Endothelial cell of umbilical vein (primary cell): ENCODE measurements at regions not wholly inside any gene's neighbourhood (a gene's known extent, or its start where the extent isn't known, plus 50 kb on each side); places are given as distances from the start of the nearest gene placed in this dataset. TPM values are rescaled to one million over a fixed set of nuclear protein-coding genes. Genes with fewer than 3 reads are reported as not detected.

Experiments used
- BruUV-seq: library from RNA; stranded (reverse); fragments of 400-500 nt; replicated peaks from 2 replicates; lab custom pipeline; 2021; lab: Mats Ljungman, UMichigan
- CTCF ChIA-PET: fragments of 300-600, 350-600 bp; sonication (Branson Sonifier 250); formaldehyde crosslinking; loops from one replicate; lab custom pipeline; 2021; ENCODE audit warnings: antibody characterized with exemption, inconsistent platforms; lab: Charles Lee
- POLR2A ChIA-PET: fragments of 300-600, 350-600 bp; sonication (Branson Sonifier 250); formaldehyde crosslinking; loops from one replicate; lab custom pipeline; 2021; ENCODE audit warnings: antibody characterized with exemption, inconsistent platforms; lab: Charles Lee
- DNase-seq: peaks from one replicate; pipeline ENCODE4 v3.0.0-alpha.2; 2011; ENCODE audit warnings: low read depth, low spot score
- FAIRE-seq: peaks from 2 replicates; lab custom pipeline; 2011; peaks lifted over from hg19 to GRCh38; lab: Jason Lieb, UNC
- H2AFZ ChIP-seq: 2 replicates; pipeline ENCODE4 v1.6.0; 2012; ENCODE audit warnings: low read depth, low read length, control low read depth, inconsistent platforms
- H3K27ac ChIP-seq: 2 replicates; pipeline ENCODE4 v1.5.1; 2011; ENCODE audit warnings: low read depth, mild to moderate bottlenecking, control low read depth, low read length, moderate library complexity; ENCODE audit not compliant: insufficient read depth
- H3K27me3 ChIP-seq, 2 experiments: 2 replicates each; pipeline versions ENCODE4 v1.6.0 to v1.6.1; 2011; ENCODE audit warnings: low read length in 2 of 2, mixed read lengths in 1 of 2; ENCODE audit not compliant: control insufficient read depth in 2 of 2, insufficient read depth in 2 of 2
- H3K36me3 ChIP-seq, 2 experiments: 2 replicates in 1 of 2; 3 replicates in 1 of 2; pipeline ENCODE4 v1.5.1; 2011; ENCODE audit warnings: low read length in 2 of 2, mild to moderate bottlenecking in 1 of 2, moderate library complexity in 1 of 2; ENCODE audit not compliant: control insufficient read depth in 2 of 2, insufficient read depth in 2 of 2; ENCODE audit errors: extremely low read depth in 1 of 2
- H3K4me1 ChIP-seq: 3 replicates; pipeline ENCODE4 v1.5.1; 2011; ENCODE audit warnings: mild to moderate bottlenecking, low read length; ENCODE audit not compliant: control insufficient read depth, insufficient read depth; ENCODE audit errors: extremely low read depth
- H3K4me2 ChIP-seq: 2 replicates; pipeline ENCODE4 v1.6.1; 2011; ENCODE audit warnings: low read length, control low read depth, mixed read lengths; ENCODE audit not compliant: insufficient read depth
- H3K4me3 ChIP-seq, 3 experiments: fragments of 200-600 bp in 1 of 3; sonication (generic), shearing (Covaris generic) in 1 of 3; replicated peaks in 1 of 3; 2 replicates each; pipeline ENCODE4 v1.5.1; 2011 to 2016; ENCODE audit warnings: control low read depth in 3 of 3, low read length in 3 of 3, mild to moderate bottlenecking in 2 of 3, inconsistent platforms in 1 of 3, low read depth in 1 of 3, moderate library complexity in 1 of 3; ENCODE audit not compliant: insufficient read depth in 1 of 3
- H3K79me2 ChIP-seq: 2 replicates; pipeline ENCODE4 v1.6.0; 2012; ENCODE audit warnings: low read length, inconsistent platforms; ENCODE audit not compliant: control insufficient read depth, insufficient read depth
- H3K9ac ChIP-seq: replicated peaks from 2 replicates; pipeline ENCODE3; 2011; ENCODE audit warnings: low read length, control low read depth; ENCODE audit not compliant: insufficient read depth; ENCODE audit errors: extremely low read depth
- H3K9me1 ChIP-seq: replicated peaks from 3 replicates; pipeline ENCODE4 v1.6.0; 2011; ENCODE audit warnings: mild to moderate bottlenecking, low read length; ENCODE audit not compliant: control insufficient read depth, insufficient read depth; ENCODE audit errors: extremely low read depth
- H3K9me3 ChIP-seq: replicated peaks from 2 replicates; pipeline ENCODE4 v1.5.1; 2012; ENCODE audit warnings: low read length, inconsistent platforms; ENCODE audit not compliant: control insufficient read depth, insufficient read depth
- H4K20me1 ChIP-seq: replicated peaks from 2 replicates; pipeline ENCODE3; 2011; ENCODE audit warnings: mild to moderate bottlenecking, low read length; ENCODE audit not compliant: control insufficient read depth, insufficient read depth; ENCODE audit errors: extremely low read depth
- EZH2 ChIP-seq: IDR thresholded peaks from 2 replicates; pipeline ENCODE4 v1.6.1; 2012; ENCODE audit warnings: borderline replicate concordance, low read depth, mild to moderate bottlenecking, moderate library complexity, low read length, inconsistent platforms; ENCODE audit not compliant: severe bottlenecking
- FOS ChIP-seq: IDR thresholded peaks from 2 replicates; pipeline ENCODE4 v1.6.1; 2011; ENCODE audit warnings: mild to moderate bottlenecking, low read length, moderate library complexity, borderline replicate concordance; ENCODE audit not compliant: insufficient read depth
- GATA2 ChIP-seq: IDR thresholded peaks from 2 replicates; pipeline ENCODE4 v1.7.0; 2011; ENCODE audit warnings: low read depth, mild to moderate bottlenecking, moderate library complexity, mixed read lengths, low read length; ENCODE audit not compliant: insufficient read length, insufficient read depth
- JUN ChIP-seq: IDR thresholded peaks from 2 replicates; pipeline ENCODE4 v1.6.1; 2011; ENCODE audit warnings: borderline replicate concordance, low read depth; ENCODE audit not compliant: insufficient read length, insufficient read depth
- MYC ChIP-seq: IDR thresholded peaks from one replicate; pipeline ENCODE4 v1.6.1; 2011; ENCODE audit warnings: mild to moderate bottlenecking, low read depth, low read length
- POLR2A ChIP-seq: IDR thresholded peaks from 2 replicates; pipeline ENCODE4 v1.6.1; 2012; ENCODE audit warnings: low read depth, mild to moderate bottlenecking, control low read depth, low read length
- POLR2AphosphoS5 ChIP-seq: IDR thresholded peaks from 2 replicates; pipeline ENCODE4 v1.6.1; 2012; ENCODE audit warnings: low read depth, mild to moderate bottlenecking, control low read depth, low read length, moderate library complexity; ENCODE audit not compliant: insufficient read depth
- dilution Hi-C: fragments of 300-500 bp; cut with MboI; formaldehyde crosslinking; loops from one replicate; pipeline ENCODE4 v1.15.0; 2019; ENCODE audit warnings: low sequenced_read_pairs; ENCODE audit not compliant: extremely low pct_ligation_motif_present
- intact Hi-C: fragments of 100-400 bp; cut with micrococcal nuclease; formaldehyde crosslinking; loops from one replicate; pipeline ENCODE4 v1.10.0; 2022
- small RNA-seq: library from RNA; depleted of rRNA; stranded (forward); fragments of <200 nt; gene quantifications from one replicate; pipeline ENCODE3, GENCODE V24; 2012; ENCODE audit warnings: low replicate concordance, low read depth; ENCODE audit not compliant: insufficient read depth, insufficient read length
- TF ChIP-seq, protein P1 (sequence below): IDR thresholded peaks from 2 replicates; pipeline ENCODE4 v1.6.1; 2011; ENCODE audit not compliant: insufficient read depth, insufficient read length
- TF ChIP-seq, protein P2 (sequence below), 2 donors: IDR thresholded peaks; 1 replicate in 1 of 2; 2 replicates in 1 of 2; pipeline ENCODE4 v1.5.1; 2011; ENCODE audit warnings: low read length in 2 of 2, mild to moderate bottlenecking in 2 of 2, moderate library complexity in 2 of 2, control low read depth in 1 of 2, inconsistent platforms in 1 of 2, low read depth in 1 of 2; ENCODE audit not compliant: insufficient read depth in 1 of 2; ENCODE audit errors: extremely low read depth in 1 of 2

GRCh38 chr16:79263425-79263824 is 337.1 kb downstream of the MAF start:
- FAIRE-seq, result no peak
- dilution Hi-C loops (no loop called here), intact Hi-C loops (no loop called here)
- Histone ChIP-seq H3K4me1 (no peaks in the 10 kb centered on the region), H2AFZ (no peak overlapping the region), H3K9me1 (no peaks in the 10 kb centered on the region), H3K9ac (no peak overlapping the region), H4K20me1 (no peaks in the 10 kb centered on the region), H3K79me2 (no peaks in the 10 kb centered on the region), H3K4me2 (no peak overlapping the region), H3K4me3 (no peak overlapping the region), H3K9me3 (peaks cover 4% of the 10 kb centered on the region), H3K27ac (no peak overlapping the region), H3K36me3 (no peaks in the 10 kb centered on the region), H3K27me3 (no peaks in the 10 kb centered on the region)
- no peak for DNase-seq
- no peak for TF ChIP-seq POLR2AphosphoS5
- TF ChIP-seq, protein P1, sequence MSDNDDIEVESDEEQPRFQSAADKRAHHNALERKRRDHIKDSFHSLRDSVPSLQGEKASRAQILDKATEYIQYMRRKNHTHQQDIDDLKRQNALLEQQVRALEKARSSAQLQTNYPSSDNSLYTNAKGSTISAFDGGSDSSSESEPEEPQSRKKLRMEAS, result no peak
- no peak for TF ChIP-seq POLR2A
- TF ChIP-seq JUN, result no peak
- no peak for TF ChIP-seq GATA2
- no peak for TF ChIP-seq MYC
- no peak for TF ChIP-seq FOS
- TF ChIP-seq, protein P2, sequence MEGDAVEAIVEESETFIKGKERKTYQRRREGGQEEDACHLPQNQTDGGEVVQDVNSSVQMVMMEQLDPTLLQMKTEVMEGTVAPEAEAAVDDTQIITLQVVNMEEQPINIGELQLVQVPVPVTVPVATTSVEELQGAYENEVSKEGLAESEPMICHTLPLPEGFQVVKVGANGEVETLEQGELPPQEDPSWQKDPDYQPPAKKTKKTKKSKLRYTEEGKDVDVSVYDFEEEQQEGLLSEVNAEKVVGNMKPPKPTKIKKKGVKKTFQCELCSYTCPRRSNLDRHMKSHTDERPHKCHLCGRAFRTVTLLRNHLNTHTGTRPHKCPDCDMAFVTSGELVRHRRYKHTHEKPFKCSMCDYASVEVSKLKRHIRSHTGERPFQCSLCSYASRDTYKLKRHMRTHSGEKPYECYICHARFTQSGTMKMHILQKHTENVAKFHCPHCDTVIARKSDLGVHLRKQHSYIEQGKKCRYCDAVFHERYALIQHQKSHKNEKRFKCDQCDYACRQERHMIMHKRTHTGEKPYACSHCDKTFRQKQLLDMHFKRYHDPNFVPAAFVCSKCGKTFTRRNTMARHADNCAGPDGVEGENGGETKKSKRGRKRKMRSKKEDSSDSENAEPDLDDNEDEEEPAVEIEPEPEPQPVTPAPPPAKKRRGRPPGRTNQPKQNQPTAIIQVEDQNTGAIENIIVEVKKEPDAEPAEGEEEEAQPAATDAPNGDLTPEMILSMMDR (IDR thresholded peaks at IDR 0.05; ENCODE audit: extremely low read depth in 1 of 2, insufficient read depth in 1 of 2, low read depth in 1 of 2, low read length in 2 of 2), result no peak
- no peak for TF ChIP-seq EZH2
- BruUV-seq, result no TSS peak
- POLR2A ChIA-PET, result no interaction called here
- CTCF ChIA-PET, result no interaction called here

Small RNA genes lying in the stretch of these regions (small RNA-seq; reads per million reads assigned to genes)
- not detected for gene RNA5SP431
